Right atrium auricular region (tissue), 2 donors: ENCODE measurements at regions not wholly inside any gene's neighbourhood (a gene's known extent, or its start where the extent isn't known, plus 50 kb on each side); places are given as distances from the start of the nearest gene placed in this dataset.
"Not testable (repeated sequence)": the region's sequence is repeated elsewhere in the genome, so short reads cannot be mapped to it uniquely, and the experiment has no call there.

Experiments
- DNase-seq: peaks from one replicate; pipeline ENCODE4 v3.0.0-alpha.2; 2019; ENCODE audit warnings: low spot score
- H3K27ac ChIP-seq, 2 donors: fragments of 200-600 bp; sonication (generic); 1 replicate in 1 of 2; 2 replicates in 1 of 2; pipeline ENCODE4 v1.5.1; 2016 to 2019
- H3K27me3 ChIP-seq, 2 donors: fragments of 200-600 bp; sonication (generic); one replicate each; pipeline versions ENCODE4 v1.5.1 to v1.6.0; 2017 to 2019
- H3K36me3 ChIP-seq: fragments of 200-600 bp; sonication (generic); one replicate; pipeline ENCODE4 v1.5.1; 2016
- H3K4me1 ChIP-seq, 2 donors: fragments of 200-600 bp; sonication (generic); one replicate each; pipeline versions ENCODE4 v1.5.1 to v1.6.0; 2017 to 2019
- H3K4me3 ChIP-seq, 2 donors: fragments of 200-600 bp; sonication (generic); 1 replicate in 1 of 2; 2 replicates in 1 of 2; pipeline ENCODE4 v1.5.1; 2017 to 2019; ENCODE audit warnings: mild to moderate bottlenecking in 1 of 2, moderate library complexity in 1 of 2
- H3K9me3 ChIP-seq, 2 donors: fragments of 200-600 bp; sonication (generic); one replicate each; pipeline ENCODE4 v1.5.1; 2019
- CTCF ChIP-seq, 2 donors: fragments of 200-600 bp; sonication (generic); IDR thresholded peaks; one replicate each; pipeline ENCODE4 v1.5.1; 2019; ENCODE audit warnings: antibody characterized with exemption in 2 of 2

GRCh38 chr2:125006676-125007075 is 981.6 kb downstream of the CNTNAP5 start:
- H3K36me3 ChIP-seq = no peaks in the 10 kb centered on the region
- no peak for TF ChIP-seq CTCF (IDR thresholded peaks at IDR 0.05)
- DNase-seq = no peak
- no peaks in the 10 kb centered on the region for H3K27me3 ChIP-seq
- H3K4me3 ChIP-seq = no peak overlapping the region
- H3K4me1 ChIP-seq = no peaks in the 10 kb centered on the region
- H3K9me3 ChIP-seq = no peaks in the 10 kb centered on the region
- H3K27ac ChIP-seq = no peak overlapping the region

- not testable (repeated sequence) for H3K27me3 ChIP-seq, H3K4me1 ChIP-seq, H3K36me3 ChIP-seq, DNase-seq, H3K27ac ChIP-seq, H3K4me3 ChIP-seq
- peaks cover 0 to 14% of the 10 kb centered on the region in 2 donors for H3K9me3 ChIP-seq
These were observed 1003.6 kb downstream of the CNTNAP5 start for GRCh38 chr2:125028721-125029120.

- no peak overlapping the region for H3K4me3 ChIP-seq
- no peak for TF ChIP-seq CTCF (IDR thresholded peaks at IDR 0.05)
- H3K36me3 ChIP-seq = no peaks in the 10 kb centered on the region
- peaks cover 0 to 15% of the 10 kb centered on the region in 2 donors for H3K9me3 ChIP-seq
- H3K27ac ChIP-seq = no peak overlapping the region
- no peaks in the 10 kb centered on the region for H3K4me1 ChIP-seq
- H3K27me3 ChIP-seq = no peaks in the 10 kb centered on the region
- no peak for DNase-seq
These were observed 1008.8 kb downstream of the CNTNAP5 start for GRCh38 chr2:125033871-125034270.

GRCh38 chr2:125037135-125037653 is 1012.1 kb downstream of the CNTNAP5 start:
- H3K36me3 ChIP-seq = no peaks in the 10 kb centered on the region
- no peaks in the 10 kb centered on the region for H3K27me3 ChIP-seq
- no peak for TF ChIP-seq CTCF (IDR thresholded peaks at IDR 0.05)
- no peaks in the 10 kb centered on the region for H3K4me1 ChIP-seq
- H3K9me3 ChIP-seq = peaks cover 0 to 15% of the 10 kb centered on the region in 2 donors
- no peak for DNase-seq
- no peak overlapping the region for H3K4me3 ChIP-seq
- no peak overlapping the region for H3K27ac ChIP-seq

- TF ChIP-seq CTCF (IDR thresholded peaks at IDR 0.05) = no peak
- no peak for DNase-seq
- Histone ChIP-seq H3K27ac (no peak overlapping the region), H3K4me1 (no peaks in the 10 kb centered on the region), H3K27me3 (no peaks in the 10 kb centered on the region), H3K4me3 (no peak overlapping the region), H3K9me3 (no peaks in the 10 kb centered on the region), H3K36me3 (no peaks in the 10 kb centered on the region)
These were observed 1016.8 kb downstream of the CNTNAP5 start for GRCh38 chr2:125041846-125042245.

DNA sequence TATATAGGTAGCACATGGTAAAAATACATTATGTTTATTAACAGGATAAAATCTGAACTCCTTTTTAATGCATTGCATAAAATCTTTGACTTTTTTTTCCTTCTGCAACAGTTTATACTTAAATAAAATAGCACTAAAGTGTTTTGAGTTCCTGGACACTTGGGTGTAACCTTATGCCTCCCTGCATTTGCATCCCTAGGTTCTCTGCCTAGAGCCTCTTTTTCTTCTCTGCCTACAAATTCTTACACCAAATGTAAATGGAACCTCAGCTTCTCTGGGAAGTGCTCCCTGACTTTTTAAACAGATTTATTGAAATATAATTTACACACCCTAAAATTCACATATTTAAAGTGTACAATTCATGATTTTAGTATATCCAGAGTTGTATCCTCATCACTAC is 1017.6 kb downstream of the CNTNAP5 start:
- Histone ChIP-seq H3K4me3 (no peak overlapping the region), H3K27ac (no peak overlapping the region), H3K4me1 (no peaks in the 10 kb centered on the region), H3K36me3 (no peaks in the 10 kb centered on the region), H3K9me3 (no peaks in the 10 kb centered on the region), H3K27me3 (no peaks in the 10 kb centered on the region)
- DNase-seq = no peak
- no peak for TF ChIP-seq CTCF (IDR thresholded peaks at IDR 0.05)
